G401.6 (cell line): ENCODE measurements at regions not wholly inside any gene's neighbourhood (a gene's known extent, or its start where the extent isn't known, plus 50 kb on each side); places are given as distances from the start of the nearest gene placed in this dataset.

Source experiments
- FAIRE-seq: peaks from 2 replicates; lab custom pipeline; 2012; peaks lifted over from hg19 to GRCh38; lab: Jason Lieb, UNC

GRCh38 chr6:169165561-169166300 lies 87.9 kb downstream of the THBS2 start:
- FAIRE-seq = no peak

DNA sequence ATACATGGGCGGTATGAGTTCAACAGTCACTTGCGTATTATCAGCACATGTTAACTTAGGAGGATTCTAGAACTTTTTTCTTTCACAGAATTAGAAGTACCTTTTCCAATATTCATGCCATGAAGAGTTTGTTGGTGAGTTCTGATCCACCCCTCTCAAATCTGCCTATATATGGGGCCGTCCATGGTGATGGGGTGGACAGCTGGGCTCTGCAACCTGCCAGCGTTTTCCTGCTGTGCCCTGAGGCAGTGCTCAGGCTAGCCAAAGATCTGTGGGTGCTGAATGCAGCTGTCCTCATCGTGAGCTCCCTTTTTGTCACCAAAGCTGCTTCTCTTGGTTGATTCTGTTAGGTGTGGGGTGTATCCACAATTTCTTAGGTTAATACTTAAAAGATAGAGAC lies 88.7 kb downstream of the THBS2 start:
- no peak for FAIRE-seq

DNA sequence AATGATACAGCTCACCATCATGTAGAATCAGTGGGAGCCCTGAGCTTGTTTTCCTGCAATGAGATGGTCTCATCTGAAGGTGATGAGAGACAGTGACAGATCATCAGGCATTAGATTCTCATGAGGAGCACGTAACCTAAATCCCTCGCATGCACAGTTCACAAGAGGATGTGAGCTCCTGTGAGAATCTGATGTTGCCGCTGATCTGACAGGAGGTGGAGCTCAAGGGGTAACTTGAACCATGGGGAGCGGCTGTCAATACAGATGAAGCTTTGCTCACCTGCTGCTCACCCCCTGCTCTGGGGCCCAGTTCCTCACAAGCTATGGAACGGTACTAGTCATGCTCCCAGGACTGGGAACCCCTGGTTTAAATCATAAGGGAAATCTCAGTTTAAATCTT lies 89.2 kb downstream of the THBS2 start:
- no peak for FAIRE-seq

- FAIRE-seq = no peak
Measured at GRCh38 chr6:169163411-169163901, 90.2 kb downstream of the THBS2 start.

DNA sequence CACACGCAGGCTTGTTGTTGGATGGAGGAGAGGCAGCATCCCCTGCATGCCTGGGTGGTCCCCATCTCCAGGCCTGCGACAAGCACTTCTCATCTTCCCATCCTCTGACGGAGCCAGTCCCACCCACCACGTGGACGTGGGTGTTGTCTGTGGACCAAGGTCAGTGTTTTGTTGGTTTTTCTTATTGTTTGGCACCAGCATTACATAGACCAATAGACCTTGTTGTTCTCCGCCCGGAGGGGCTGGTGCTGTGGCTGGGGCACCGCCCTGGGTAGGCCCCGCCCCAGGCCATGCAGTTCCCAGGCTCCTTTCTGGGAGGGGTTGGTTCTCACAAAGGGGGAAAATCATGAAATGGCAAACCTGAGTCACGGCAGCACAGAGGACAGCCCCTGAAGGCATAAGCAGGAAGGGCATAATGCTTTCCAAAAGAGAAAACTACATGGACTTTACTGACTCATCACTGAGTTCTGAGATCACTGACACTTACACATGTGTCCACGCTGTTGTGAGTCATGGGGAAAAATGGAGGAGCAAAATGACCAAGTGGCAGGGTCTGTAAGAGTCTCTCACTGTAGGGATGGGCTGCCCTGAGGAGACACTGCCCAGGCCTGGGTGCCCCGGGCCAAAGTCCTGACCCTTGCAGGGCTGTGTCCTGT lies 90.8 kb downstream of the THBS2 start:
- FAIRE-seq = no peak

- no peak for FAIRE-seq
Measured at GRCh38 chr6:169162249-169162648, 91.4 kb downstream of the THBS2 start.

DNA sequence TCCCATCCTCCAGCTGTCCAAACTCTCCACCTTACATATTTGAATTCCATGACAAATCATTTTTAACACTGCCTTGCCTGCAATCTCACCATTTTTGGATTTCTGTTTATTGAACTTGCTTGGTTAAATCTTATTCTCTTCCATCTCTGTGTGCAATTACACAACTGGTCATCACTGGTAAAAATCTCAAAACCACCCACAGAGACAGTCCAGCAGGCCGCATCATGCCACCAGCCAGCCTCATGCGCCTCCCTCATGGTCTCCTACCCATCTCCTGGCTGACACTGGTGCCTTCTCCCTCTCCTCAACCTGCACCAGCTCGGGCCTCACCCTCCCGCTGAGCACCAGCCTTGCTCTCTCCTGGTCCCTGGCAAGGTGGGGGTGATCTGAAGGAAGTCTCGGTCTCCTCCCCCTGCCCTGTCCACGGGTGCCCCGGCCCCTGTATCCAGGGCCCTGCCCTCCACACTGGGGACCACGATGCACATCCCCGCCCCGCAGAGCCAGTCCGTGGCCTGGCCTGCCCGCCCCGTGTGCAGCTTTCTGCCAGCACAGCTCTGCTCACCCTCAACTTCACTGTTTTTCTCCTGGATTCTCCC lies 92.0 kb downstream of the THBS2 start:
- FAIRE-seq = no peak

GRCh38 chr6:169160855-169161560 lies 92.6 kb downstream of the THBS2 start:
- no peak for FAIRE-seq

DNA sequence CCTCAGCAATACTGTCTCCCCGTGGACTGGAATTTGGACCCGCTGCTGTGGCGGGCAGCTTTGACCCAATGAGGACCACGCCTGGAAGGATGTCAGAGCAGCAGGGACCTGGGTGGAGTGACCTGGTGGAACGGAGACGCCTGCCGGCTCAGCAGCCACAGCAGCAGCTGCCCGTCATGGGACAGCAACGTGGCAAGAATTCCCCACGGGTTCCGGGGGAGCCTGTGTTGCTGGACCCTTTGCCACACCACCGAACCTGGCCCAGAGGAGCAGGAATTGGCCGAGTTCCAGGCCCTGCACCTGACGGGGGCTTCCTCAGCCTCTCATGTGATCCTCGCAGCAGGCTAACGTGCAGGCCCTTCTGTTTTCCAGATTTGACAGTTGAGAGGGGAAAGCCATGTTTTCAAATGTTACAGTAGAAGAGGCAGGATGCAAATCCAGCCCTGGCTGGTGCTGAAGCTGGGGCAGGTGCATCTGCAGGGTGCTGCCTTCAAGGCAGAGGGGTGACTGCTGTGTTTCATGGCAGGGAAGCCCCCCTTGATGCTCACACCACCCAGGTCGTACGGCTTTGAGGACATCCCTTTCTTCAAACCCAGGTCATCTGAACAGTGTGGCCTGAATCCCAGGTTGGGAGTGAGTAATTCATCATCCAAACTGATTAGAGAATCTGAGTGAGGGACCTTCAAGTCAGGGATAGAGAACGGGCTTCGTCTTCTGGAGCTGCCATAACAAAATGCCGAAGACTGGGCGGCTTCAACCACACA lies 93.4 kb downstream of the THBS2 start:
- no peak for FAIRE-seq

- FAIRE-seq = no peak
Measured at GRCh38 chr6:169159331-169159730, 94.3 kb downstream of the THBS2 start.

GRCh38 chr6:169158691-169159090 lies 95.0 kb downstream of the THBS2 start:
- FAIRE-seq = no peak

DNA sequence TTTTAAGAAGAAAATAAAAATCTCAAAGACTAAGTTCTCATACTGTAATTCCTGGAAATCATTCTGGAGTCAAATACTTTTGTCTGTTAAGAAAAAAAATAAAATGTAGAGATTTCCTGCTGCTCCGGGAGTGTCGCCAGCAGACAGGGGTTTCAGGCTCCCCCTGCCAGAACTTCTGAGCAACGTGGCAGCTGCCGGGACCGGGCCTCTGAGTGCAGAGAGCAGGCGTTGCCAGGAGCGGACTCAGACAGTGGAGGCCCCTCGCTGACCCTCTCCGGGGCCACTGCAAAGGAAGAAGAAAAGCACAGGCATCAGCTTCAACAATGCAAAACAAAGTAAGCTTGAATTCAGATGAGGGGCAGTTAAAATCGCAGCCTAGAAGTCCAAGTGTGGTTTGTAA lies 95.5 kb downstream of the THBS2 start:
- FAIRE-seq = no peak

GRCh38 chr6:169157197-169158148 lies 96.2 kb downstream of the THBS2 start:
- FAIRE-seq = no peak

GRCh38 chr6:169156793-169157147 lies 96.9 kb downstream of the THBS2 start:
- no peak for FAIRE-seq

DNA sequence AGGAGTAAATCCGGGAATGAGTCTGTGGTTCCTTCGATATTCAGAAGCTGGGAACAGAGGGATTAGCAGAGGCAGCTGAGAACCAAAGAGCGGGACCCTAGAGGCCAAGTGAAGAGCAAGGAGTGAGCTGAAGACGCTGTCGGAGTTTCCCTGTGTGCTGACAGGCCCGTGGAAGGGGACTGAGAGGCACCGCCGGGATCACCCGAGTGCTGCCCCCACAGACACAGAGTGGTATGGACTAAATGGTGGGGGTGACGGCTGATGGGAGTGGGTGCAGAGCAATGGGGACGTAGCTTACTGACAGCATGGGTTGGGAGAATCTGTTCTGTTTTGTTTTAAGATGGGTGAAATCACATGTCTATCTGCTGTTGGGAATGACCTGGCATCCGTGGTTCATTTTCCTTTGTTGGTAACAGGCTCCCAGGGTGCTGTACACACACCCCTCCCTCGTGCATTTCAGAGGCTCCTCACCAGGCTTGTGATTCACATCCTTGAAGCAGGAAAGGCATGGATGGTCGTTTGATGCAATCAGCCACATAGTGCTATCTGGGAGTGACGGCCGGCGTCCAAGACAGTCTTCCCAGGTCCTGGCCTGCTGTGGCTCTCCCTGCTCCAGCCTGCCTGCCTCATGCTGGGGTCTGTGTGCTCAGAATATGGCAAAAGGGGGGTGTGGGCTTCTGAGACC lies 97.4 kb downstream of the THBS2 start:
- FAIRE-seq = no peak

DNA sequence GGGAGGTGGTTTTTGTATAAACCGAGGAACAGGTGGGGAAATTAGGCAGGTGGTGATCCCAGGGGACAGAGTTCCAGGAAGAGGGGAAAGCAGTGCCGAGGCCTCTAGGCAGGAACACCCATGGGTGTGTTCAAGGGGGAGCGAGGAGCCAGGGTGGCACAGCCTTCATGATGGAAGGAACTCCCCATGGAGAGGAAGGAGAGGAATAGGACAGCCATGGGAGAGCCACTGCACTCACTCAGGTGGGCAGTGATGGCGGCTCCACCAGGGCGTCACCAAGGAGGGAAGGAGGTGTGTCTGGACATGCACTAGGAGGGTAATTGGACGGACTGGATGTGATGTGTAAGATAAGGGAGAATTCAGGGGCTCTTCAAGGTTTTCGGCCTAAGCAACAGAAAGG lies 98.2 kb downstream of the THBS2 start:
- FAIRE-seq = no peak

GRCh38 chr6:169153401-169153800 lies 100.2 kb downstream of the THBS2 start:
- FAIRE-seq = no peak

DNA sequence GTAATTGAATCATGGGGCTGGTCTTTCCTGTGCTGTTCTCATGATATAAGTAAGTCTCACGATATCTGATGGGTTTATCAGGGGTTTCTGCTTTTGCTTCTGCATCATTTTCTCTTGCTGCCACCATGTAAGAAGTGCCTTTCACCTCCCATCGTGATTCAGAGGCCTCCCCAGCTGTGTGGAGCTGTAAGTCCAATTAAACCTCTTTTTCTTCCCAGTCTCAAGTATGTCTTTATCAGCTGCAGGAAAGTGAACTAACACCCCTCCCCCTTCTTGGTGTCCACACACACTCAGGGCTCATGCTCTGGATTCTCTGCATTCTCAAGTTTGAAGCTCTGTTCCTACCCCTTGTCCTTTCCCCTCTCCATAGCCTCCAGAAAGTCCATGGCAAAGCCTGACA lies 107.1 kb downstream of the THBS2 start:
- no peak for FAIRE-seq

DNA sequence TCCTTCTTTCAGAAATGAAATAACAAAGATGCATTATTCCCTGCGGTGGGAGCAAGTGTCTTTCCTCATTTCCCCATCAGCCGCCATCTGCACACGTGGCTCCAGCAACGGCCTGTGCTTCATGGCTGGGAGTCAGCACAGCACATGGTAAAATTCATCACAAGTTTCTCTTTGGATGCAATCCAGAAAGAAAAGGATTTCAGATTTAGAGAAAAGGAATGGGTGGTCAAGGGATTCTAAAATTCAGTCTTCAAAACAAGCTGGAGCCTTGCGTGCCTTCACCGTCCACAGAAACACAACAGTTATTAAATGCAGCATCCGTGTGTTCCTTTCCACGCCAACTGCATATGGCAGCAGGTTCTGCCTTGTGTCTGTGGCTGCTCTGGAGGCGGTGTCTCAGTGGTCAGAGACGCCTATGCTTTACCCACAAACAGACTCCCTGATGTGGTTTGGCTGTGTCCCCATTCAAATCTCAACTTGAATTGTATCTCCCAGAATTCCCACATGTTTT lies 107.6 kb downstream of the THBS2 start:
- FAIRE-seq = no peak

DNA sequence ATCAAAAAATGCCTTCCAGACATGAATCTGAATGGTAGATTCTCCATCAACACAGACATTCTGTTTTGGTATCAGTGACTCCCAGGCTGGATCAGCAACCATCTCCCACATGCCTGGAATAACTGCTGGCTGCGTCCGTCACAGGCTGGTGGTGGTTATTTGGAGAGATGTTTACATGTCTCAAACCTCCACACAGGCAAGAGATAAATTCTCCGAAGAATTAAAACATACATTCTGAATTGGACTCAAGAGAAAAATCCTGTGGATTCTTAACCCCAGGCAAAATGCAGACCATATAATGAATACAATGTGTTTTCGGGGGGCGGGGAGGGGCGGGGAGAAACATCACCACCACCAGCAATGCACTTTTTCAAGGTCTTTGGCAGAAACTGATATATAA lies 108.2 kb downstream of the THBS2 start:
- no peak for FAIRE-seq
